ENCODE measurements at regions not wholly inside any gene's neighbourhood (a gene's known extent, or its start where the extent isn't known, plus 50 kb on each side); places are given as distances from the start of the nearest gene placed in this dataset.

DNA sequence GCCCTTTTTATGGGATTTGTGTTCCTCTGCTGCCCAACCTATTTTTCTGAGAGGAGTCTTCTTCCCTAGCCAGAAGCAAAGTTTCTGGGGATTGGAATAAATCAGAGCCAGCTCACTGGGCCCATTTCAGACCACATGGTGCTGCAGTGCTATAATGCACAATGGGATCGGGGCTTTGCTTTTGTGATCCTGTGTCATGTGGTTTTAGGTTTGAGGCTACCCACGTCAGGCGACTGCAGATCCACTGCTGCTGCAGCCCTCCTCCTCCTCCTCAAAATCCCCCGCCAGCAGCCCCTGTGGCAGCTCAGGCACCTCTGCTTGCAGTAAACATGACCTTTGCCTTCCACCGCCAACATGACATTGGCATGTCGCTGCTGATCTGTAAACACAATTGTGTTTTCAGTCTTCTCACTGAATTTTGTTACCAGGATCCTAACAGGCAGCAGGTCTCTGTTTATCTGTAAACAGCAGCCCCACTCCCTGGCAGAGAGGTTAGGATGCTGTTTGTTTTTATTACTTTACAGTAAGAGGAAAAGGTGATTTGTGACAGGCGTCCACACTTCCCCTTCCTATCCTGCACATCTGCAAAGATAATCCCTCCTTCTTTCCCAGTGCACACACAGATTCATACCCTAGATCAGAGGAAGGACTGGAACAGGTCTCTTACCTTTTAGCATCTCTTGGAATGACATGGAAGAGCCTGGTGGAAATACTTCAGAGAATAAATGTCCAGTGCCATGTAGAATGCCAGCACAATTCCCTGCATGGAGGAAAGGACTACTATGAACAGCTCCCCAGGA lies 130.8 kb downstream of the FOXI3 start:
- TF ChIP-seq, protein P1, sequence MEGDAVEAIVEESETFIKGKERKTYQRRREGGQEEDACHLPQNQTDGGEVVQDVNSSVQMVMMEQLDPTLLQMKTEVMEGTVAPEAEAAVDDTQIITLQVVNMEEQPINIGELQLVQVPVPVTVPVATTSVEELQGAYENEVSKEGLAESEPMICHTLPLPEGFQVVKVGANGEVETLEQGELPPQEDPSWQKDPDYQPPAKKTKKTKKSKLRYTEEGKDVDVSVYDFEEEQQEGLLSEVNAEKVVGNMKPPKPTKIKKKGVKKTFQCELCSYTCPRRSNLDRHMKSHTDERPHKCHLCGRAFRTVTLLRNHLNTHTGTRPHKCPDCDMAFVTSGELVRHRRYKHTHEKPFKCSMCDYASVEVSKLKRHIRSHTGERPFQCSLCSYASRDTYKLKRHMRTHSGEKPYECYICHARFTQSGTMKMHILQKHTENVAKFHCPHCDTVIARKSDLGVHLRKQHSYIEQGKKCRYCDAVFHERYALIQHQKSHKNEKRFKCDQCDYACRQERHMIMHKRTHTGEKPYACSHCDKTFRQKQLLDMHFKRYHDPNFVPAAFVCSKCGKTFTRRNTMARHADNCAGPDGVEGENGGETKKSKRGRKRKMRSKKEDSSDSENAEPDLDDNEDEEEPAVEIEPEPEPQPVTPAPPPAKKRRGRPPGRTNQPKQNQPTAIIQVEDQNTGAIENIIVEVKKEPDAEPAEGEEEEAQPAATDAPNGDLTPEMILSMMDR (IDR thresholded peaks at IDR 0.05; ENCODE audit: low read depth, low read length) = no peak
- TF ChIP-seq EZH2phosphoT487 (IDR thresholded peaks at IDR 0.05; ENCODE audit: low read depth) = no peak
